ENCODE measurements at regions not wholly inside any gene's neighbourhood (a gene's known extent, or its start where the extent isn't known, plus 50 kb on each side); places are given as distances from the start of the nearest gene placed in this dataset.
A peak's percentile ranks its signal among the peaks of the same experiment; 100 is the strongest.
"Not testable (repeated sequence)": the region's sequence is repeated elsewhere in the genome, so short reads cannot be mapped to it uniquely, and the experiment has no call there.

GRCh38 chr6:66321017-66321416 is 614.0 kb upstream of the EYS start:
- no peak for DNase-seq

DNA sequence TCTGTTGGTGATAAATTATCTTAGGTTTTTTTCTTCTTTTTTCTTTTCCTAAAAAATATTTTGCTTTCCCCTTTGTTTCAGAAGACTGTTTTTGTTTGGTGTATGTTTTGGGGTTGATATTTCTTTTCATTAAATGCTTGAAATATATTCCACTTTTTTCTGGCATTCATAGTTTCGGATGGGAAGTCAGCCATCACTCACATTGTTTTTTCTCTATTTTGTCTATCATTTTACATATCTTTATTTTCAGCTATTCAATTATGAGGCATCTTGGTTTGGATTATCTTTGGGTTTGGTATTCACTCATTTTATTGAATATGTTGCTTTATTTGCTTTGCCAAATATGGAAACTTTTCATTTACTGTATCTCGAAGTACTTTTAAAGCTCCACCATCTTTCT is 600.5 kb upstream of the EYS start:
- DNase-seq: no peak

- no peak for DNase-seq
These were observed 584.9 kb upstream of the EYS start for GRCh38 chr6:66291905-66292304.

DNA sequence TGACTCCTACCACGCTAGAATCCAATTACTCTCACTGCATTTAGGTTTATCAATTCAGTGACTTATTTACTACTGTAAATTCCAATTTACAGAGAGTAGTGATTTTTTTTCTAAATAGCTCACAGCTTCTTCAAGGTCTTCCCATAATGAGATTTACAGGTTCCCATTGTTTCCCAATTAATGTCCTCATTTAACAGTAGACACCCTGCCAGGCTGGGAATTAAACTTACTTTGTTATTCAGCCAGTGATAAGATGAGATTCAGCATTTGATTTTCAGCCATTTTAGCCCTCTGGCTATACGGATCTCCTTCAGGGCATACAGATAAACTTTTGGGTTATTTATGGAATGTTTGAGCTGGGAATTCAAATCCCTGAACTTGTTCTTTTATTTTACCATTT is 582.9 kb upstream of the EYS start:
- DNase-seq: no peak

GRCh38 chr6:66278115-66278514 is 571.1 kb upstream of the EYS start:
- DNase-seq: no peak

- DNase-seq: no peak
These were observed 570.4 kb upstream of the EYS start for GRCh38 chr6:66277400-66277799.

- DNase-seq: no peak
These were observed 558.7 kb upstream of the EYS start for GRCh38 chr6:66265737-66266136.

DNA sequence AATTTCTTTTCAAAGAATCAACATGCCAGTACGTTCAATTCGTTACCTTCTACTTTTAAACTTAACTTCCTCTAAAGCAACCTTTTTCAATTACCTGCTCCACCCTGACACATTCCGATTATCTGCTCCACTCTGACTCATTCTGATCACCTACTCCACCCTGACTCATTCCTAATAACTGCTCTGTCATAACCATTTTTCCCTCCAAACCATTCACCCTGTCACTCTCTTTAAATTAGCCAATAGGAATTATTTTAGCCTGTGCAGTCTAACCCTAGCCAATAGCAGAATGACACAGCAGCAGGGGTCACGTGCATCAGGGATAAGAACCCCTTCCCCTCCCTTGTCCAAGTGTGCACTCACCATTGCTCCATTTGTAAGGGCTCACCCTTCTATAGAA is 557.4 kb upstream of the EYS start:
- DNase-seq: no peak

- not testable (repeated sequence) for DNase-seq
These were observed 551.9 kb upstream of the EYS start for GRCh38 chr6:66258731-66259487.

- DNase-seq: no peak
These were observed 538.2 kb upstream of the EYS start for GRCh38 chr6:66245231-66245630.

DNA sequence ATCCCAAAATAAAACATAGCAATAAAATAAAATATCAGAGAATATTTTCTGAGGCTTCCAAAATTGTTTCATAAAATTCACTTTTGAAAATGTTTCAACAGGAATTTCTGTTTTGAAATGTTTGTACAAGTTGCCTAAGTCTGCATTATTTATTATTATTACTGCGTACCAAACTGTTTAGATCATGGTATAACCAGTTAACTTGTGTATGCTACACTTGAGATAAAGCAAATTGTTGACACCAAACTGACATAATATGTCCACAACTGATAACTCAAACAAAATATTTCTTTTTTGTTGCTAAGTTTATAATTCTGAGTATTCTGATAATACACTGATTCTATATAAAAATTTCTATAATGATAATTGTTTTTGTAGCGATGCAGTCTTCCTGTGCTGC is 531.8 kb upstream of the EYS start:
- DNase-seq: no peak

GRCh38 chr6:66232890-66233289 is 525.9 kb upstream of the EYS start:
- no peak for DNase-seq

GRCh38 chr6:66230591-66230990 is 523.6 kb upstream of the EYS start:
- DNase-seq: no peak

DNA sequence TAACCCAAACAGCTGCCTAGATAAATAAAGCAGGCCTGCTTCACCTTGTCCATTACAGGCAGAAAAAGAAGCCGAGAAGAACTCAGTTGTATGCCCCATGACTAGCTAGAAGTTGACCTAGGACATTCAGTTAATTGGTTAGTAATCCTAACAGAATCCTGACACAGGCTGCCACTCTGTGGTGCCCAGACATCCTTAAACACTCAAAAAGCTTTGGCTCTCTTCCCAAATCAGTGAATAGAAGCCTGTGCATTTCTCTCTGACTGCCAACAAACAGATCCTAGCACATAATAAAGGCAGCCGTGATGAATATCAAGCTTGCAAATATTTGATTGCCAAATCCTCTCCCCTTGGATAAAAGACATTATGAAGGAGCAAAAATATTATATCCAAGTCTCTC is 519.1 kb upstream of the EYS start:
- DNase-seq: no peak

DNA sequence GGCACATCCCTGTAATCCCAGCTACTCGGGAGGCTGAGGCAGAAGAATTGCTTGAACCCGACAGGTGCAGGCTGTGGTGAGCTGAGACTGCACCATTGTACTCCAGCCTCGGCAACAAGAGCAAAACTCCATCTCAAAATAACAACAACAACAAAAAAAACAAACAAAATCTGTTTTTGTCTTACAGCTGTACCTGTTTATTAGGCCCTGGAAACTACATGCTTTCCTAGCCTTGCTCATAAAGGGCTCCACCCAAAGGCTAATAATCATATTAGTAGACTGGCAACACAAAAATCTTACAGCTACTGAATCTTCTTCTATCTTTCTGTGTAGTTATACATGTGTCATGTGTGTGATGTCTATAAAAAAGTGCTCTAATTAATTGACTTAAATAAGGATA is 503.9 kb upstream of the EYS start:
- DNase-seq: no peak

DNA sequence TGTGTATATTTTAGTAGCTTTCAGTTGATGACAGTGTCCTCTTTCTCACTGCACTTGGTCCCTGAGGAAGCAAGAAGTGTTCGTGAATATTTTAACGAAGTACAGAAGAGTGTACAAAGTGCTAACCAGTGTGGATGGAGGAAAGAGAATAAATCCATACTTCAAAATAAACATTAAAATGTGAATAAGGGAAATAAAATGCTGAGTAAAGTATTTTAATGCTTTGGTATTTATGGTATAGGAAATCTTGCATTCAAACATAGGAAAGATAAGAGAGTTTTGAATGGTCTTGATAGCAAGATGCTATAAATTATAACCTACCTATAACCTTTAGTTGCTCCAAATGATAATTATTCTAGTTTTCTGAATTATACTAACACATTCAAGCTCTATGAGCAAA is 493.4 kb upstream of the EYS start:
- DNase-seq: no peak

GRCh38 chr6:66199171-66199570 is 492.1 kb upstream of the EYS start:
- DNase-seq: no peak

DNA sequence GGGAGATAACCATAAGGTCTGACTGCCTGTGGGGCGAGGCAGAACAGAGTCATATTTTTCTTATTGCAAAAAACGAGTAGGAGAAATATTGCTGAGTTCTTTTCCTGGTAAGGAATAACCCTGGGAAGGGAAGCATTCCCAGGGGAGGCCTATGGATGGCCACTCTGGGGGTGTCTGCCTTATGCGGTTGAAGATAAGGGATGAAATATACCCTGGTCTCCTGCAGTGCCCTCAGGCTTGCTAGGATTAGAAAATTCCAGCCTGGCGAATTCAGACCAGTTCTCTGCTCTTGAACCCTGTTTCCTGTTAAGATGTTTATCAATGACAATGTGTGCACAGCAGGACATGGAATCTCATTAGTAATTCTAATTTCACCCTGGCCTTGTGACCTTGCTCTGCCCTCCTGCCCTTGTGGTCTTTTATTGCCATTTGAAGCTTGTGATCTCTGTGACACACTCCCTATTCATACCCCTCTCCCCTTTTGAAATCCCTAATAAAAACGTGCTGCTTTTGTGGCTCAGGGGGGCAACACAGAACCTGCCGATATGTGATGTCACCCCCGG is 491.1 kb upstream of the EYS start:
- no peak for DNase-seq

DNA sequence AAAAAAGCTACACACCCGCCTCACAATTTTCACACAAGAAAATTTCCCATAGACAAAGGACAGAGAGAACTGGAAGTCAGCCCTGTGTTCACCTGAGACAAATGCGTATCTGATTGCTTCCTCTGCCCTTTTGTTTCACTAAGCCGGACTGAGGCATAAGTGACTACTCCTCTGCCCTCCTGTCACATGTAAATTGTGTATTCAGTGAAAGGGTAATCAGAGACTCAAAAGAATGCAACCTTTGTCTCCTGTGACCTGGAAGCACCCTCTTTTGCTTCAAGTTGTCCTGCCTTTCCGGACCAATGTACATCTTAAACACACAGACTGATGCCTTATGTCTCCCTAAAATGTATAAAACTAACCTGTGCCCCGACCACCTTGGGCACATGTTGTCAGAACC is 483.8 kb upstream of the EYS start:
- DNase-seq: no peak

DNA sequence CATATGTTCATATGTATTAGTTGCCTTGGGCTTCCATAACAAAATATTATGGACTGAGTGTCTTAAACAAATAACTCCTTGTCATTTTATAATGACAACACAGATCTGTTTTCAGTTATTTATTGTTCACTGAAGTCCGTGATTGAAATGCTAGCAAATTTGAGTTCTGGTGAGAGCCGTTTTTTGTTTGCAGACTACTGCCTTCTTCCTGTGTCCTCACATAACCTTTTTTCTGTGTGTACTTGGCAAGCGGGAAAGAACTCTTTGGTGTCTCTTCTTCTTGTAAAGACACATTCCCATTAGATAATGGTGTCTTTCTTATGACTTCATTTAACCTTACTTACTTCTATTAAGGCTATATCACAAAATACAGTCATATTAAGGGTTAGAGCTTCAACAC is 482.9 kb upstream of the EYS start:
- no peak for DNase-seq

GRCh38 chr6:66186756-66187155 is 479.7 kb upstream of the EYS start:
- DNase-seq: no peak

DNA sequence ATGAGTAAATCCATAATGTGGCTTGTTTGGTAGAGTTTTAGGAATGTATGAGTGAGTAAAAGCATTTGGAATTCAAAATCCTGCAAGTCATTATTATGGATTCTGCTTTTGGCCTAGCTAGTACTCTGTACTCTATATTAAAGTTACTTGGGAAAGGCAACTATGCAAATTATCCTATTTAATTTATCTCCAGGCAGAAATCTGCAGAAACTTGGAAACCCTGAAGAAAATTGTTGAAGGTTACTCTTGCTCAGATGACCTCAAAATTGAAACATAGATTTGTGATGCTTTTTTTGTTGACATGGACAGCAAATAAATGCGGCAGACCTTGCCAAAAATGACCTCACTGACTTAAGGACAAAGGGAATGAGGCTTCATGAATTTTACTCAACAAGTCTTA is 477.1 kb upstream of the EYS start:
- no peak for DNase-seq

DNA sequence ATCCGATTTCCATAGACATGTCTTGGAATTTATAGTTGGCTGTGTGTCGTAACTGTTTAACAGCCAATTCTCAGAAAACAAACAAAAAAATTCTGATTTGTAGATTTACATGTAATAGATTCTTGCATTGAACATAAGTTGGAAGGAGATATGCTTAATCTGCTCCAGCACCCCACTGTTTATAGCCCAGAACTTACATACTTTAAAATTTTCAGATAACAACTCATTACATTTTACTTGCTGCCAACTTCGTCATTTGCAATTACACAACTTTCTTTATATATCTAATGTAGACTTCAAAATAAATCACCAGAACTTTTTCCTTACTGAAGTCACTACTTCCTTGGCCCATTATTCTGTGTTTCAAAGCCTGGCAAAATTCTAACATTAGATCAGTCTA is 472.3 kb upstream of the EYS start:
- no peak for DNase-seq

DNA sequence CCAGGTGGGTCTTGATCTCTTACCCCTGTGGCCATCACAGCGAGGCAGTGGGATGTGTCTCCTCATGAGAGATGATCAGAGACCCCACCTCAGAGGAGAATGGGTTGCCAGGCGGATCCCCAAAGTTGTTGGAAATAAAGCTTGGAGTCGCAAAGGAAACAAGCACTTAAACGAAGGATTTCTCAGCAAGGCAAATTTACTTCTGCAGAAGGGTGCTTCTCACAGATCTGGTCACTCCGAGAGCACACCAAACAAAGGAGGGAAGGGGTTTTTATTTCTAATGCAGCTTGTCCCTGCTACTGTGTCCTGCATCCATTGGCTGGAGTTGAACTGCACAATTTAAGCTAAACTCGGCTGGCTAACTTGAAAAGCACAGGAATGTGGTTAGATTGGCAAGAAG is 466.6 kb upstream of the EYS start:
- DNase-seq: peak; percentile 0

GRCh38 chr6:66166713-66167112 is 459.7 kb upstream of the EYS start:
- DNase-seq: not testable (repeated sequence)
